NCI-H187 (cell line): ENCODE measurements at regions not wholly inside any gene's neighbourhood (a gene's known extent, or its start where the extent isn't known, plus 50 kb on each side); places are given as distances from the start of the nearest gene placed in this dataset.

ENCODE experiments used
- DNase-seq, 2 experiments: peaks; one replicate each; lab custom pipeline; 2025; lab: John Stamatoyannopoulos, UW

- DNase-seq: no peak
Observed at GRCh38 chr6:139540894-139541293, 166.4 kb upstream of the CITED2 start.

- DNase-seq: no peak
Observed at GRCh38 chr6:139540276-139540675, 165.8 kb upstream of the CITED2 start.

DNA sequence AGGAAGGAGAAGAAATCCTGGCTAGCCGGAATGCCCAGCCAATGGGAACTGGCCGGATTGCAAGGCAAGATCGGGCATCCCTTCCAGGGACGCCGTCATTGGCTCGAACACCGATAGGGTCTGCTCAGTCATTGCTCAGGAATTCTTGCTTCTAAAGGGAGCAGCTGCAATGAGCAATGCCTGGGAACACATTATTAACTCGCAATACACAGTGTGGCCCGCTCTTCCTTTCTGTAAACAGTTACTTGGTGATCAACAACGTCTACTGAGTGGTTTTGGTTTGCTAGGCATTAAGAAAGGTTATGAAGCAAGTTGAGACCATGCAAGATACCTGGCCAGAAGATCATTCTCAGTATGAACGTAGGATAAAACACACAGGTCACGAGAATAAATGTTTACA is 165.4 kb upstream of the CITED2 start:
- no peak for DNase-seq

- no peak for DNase-seq
Observed at GRCh38 chr6:139538366-139538765, 163.9 kb upstream of the CITED2 start.

GRCh38 chr6:139536751-139537617 is 162.5 kb upstream of the CITED2 start:
- no peak for DNase-seq

GRCh38 chr6:139534472-139535115 is 160.1 kb upstream of the CITED2 start:
- no peak for DNase-seq

DNA sequence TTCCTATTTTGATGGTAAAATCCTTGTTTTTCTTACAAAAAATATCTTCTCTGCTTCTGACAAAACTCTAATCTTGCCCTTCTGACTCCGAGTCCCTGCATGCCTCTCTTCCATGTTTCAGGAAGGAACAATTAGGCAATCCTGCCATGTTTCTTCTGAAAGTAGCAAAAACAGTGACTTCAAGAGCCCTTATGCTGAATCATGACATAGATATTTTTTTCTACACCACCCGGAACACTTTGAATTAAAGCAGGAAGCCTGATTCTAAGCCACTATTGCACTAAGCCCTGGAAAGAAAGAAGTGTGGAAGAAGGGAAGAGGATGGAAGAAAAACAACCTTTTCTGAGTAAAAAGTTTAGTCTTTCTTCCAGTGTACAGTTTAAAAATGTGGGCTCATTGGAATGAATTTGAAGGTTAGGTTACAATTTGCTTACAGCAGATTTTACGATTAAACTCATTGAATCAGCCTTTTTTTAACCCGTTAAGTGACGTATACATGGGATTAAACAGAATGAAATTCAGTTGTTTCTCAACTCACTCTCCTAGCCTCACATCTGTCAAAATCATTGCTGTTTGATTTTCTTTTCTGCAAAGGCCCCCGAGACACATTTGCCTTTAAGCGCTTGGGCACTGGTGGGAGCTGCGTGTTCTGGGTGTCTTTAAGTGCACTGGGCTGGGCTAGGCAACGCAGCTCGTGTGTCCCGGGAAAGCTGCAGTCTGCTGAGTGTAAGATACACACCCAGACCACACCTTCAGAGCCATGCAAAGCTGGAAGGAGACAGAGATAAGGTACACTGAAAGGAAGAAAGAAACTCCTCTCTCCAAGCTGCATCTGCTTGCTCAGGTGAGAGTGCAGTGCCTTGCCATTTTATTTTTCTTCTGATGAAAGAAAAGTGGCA is 159.4 kb upstream of the CITED2 start:
- no peak for DNase-seq

DNA sequence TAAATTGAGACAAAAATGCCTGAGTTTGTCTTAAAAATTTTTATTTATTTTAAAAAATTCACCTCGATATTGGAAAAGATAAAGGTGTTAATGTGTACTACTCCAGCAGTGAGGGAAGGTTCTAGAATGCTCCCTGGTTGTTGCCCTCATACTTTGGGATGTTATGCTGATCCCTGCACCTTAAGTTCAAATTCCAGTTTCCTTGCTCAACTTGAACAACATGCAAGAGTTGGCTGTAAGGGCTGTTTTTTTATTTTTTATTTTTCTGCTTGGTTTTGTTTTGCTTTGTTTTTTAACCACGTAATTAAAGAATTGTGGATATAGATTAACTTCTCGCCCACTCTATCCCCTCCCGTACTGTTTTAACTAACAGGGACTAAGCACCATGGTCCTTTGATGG is 158.7 kb upstream of the CITED2 start:
- DNase-seq: no peak

DNA sequence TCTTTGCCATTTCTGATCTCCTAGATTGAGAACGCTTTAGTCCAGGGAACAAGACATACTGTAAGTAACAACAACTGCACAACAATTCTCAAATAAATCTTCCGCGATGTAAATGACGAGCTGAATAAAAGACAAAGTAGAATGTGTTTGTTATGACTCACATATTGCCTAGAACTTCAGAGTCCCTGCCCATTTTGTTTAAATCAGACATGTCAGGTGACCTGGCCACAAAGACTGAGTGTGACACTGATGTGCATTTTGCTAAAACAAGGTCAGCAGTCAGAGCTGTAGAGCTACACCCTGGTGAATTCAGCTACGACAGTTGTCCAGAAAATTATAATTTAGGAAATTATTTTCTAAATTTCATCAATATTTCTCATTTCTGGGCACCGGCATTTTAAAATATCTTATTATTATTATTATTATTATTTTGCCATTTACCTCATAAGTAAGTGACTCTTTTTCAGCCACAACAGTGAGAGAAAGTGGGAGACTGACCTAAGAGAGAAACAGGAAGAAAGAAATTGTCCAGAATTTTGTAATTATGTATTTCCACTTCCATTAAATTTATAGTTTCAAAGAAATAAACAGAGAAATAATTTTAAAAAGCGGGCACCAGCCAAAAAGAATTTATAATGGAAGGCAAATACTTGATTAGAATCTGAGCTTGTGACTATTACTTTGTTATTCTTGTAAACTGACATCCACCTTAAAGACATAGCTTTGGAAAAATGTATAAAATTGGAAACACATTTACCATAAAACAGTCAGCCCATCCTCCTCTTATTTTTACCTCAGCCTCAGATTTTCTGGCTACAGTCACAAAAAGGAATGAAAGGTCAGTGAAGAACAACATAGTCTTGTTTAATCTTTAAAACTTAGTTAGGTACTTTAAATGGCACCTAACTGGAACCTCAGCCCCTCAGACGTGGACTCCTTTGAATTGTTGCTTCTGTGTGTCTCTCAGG is 157.0 kb upstream of the CITED2 start:
- DNase-seq: no peak

DNA sequence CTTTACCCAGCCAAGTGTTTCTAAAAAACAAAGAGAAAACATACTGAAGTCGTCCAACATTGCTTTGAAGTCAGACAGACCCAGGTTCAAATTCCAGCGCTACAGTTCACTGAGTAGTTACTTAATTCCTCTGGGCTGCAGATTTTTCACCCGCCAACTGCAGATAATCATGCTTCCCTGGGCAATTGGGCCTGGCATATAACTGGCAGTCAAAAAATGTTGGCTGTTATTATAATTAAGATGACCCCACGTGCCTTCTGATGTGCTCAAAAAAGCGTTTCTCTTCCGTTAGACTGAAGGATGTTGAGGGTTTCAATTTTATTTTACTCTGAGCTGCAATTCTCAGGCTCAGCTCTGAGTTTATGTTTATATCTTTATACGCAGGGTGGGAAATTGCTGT is 156.1 kb upstream of the CITED2 start:
- DNase-seq: no peak

DNA sequence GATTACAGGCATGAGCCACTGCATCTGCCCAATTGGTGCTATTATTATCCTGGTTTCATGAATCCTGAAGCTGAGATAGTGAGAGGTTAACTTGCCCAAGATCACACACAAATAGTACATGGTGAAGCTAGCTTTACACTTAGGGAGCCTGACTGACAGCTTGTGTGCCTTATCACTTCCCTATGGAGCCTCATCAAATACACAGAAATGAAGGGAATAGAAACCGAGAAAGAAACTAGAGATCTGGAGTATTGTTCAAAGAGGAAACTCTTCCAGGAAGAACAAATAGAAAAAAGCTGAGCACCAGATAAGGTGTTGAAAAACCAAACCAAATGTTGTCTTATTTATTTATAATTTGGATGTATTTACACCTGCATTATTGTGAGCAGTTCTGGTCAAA is 155.0 kb upstream of the CITED2 start:
- DNase-seq: no peak

DNA sequence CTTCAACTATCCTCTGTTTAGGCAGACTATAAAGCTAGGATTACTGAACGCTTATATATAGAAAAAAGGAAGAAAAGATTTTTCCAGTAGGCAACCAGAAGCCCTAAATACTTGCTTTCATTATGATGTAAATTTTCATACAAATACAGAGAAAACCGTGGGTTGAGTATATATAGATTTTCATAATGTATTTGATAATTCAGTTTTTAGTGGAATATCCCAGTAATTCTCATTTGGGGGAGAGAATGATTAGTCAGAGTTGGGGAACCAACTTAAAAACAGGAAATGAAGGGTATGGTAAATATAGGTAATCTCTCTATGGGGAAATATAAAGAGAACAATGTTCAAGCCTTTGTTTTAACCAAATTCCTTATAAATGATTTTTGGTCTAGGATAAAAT is 154.0 kb upstream of the CITED2 start:
- DNase-seq: no peak

GRCh38 chr6:139525415-139525814 is 151.0 kb upstream of the CITED2 start:
- no peak for DNase-seq

GRCh38 chr6:139523986-139524385 is 149.5 kb upstream of the CITED2 start:
- DNase-seq: no peak

DNA sequence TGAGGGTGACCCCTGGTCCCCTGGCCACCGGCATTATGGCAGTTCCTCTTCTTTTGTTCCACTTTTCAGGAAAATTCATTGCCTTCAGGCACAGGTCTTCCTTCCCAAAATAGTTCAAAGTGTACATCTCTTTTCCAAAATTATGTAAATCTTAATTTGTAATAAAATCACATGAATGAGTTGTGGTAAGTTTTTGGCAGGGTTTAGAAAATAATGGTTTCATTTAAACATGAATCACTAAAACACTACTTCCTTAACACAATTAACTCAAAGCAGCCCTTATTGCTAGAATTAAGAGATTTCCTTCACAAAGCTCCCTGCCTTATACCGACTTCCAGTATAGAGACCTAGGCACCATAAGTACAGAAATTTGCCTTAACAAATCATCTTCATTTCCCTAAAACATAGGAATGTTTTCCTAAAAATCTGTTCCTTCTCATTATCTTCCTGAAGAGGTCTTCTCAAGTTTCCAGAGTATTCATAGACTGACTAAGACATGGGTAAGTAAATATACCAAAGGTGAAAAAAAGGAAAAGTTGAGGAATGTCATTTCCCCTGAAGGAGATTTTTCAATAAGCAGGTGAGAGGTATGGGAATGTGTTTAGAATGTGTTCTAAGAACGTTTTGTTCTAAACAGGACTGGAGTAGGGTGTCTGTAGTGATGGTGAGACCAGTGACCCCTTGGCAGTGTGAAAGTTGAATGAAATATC is 148.2 kb upstream of the CITED2 start:
- no peak for DNase-seq

DNA sequence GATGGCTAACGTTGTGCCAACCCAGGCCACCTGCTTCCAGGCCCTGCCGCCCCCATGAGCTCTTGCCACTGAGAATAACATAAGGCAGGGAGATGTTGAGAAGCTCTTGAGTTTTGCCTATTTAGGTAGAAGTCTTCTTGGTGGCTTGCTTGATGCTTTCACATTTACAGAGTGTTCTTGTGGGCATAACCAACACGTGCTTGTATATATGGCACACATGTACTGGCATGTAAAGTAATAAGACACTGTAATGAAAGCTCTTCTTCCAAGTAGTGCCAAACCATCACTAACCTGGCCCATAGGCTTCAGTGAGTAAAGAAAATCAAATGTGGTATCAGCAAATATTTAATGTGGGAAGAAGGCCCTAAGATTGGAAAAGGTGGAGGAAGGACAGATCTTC is 146.9 kb upstream of the CITED2 start:
- DNase-seq: no peak

DNA sequence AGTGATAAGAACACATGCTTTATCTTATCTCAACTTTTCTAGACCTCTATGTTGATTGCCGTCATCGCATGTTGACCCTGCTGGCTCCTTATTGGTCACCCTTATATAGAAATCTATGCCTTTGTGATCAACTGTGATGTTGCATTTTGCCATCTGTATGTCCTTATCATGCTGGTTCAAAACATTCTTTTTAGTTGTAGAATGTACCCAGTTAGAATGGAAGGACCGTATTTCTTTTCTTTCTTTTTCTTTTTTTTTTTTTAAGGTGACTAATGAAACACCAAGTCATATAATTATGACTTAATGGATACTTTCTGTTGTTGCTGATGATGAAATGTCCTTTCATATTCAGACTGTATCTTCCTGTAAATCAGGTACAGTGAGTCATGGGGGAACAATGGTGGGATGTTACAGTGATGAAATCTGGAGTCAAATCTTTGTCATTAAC is 145.9 kb upstream of the CITED2 start:
- DNase-seq: no peak

- no peak for DNase-seq
Observed at GRCh38 chr6:139519571-139520031, 145.2 kb upstream of the CITED2 start.

- no peak for DNase-seq
Observed at GRCh38 chr6:139519097-139519496, 144.6 kb upstream of the CITED2 start.

DNA sequence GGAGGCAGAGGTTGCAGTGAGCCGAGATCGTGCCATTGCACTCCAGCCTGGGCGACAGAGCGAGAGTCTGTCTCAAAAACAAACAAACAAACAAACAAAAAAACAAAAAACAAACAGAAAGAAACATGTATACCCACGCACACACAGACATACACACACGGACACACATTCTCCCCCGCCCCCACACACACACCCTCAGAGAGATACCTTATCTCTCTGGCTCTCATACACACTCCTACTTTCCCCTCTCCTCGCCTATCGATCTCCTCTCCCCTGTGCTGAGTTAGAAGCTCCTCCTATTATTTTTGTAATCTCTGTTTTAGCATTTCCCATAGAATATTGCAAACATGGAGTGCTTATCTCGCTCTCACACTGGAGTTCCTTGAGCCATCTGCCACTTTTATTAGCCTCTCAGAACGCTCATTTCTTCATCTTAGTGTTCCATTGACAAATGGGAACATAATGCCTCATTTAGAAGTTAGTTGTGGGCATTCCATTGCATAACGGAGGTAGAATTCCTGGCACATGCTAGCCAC is 144.2 kb upstream of the CITED2 start:
- DNase-seq: no peak
